HepG2 (cell line): ENCODE measurements at regions not wholly inside any gene's neighbourhood (a gene's known extent, or its start where the extent isn't known, plus 50 kb on each side); places are given as distances from the start of the nearest gene placed in this dataset.

ENCODE experiments used
- ATAC-seq: fragments of 200-7000 bp; cut with Tn5 transposase; 3 replicates; pipeline ENCODE4 v1.9.1; 2020; ENCODE audit warnings: mild to moderate bottlenecking, moderate library complexity
- BruUV-seq: library from RNA; stranded (reverse); fragments of 400-500 nt; replicated peaks from 2 replicates; lab custom pipeline; 2021; lab: Mats Ljungman, UMichigan
- CTCF ChIA-PET: fragments of 300-600 bp; formaldehyde crosslinking; extraction: SDS; loops from one replicate; lab custom pipeline; 2021; ENCODE audit warnings: low total read pairs, inconsistent platforms, low intra/inter-chr PET ratio; lab: Yijun Ruan, JAX
- POLR2A ChIA-PET: fragments of 350-600 bp; sonication (Branson Sonifier 250); formaldehyde crosslinking; loops from one replicate; lab custom pipeline; 2020; ENCODE audit warnings: antibody characterized with exemption, inconsistent platforms; lab: Yijun Ruan, JAX
- DNase-seq: peaks from one replicate; pipeline ENCODE4 v3.0.0-alpha.2; 2015; ENCODE audit warnings: low spot score
- FAIRE-seq: peaks from 3 replicates; lab custom pipeline; 2011; peaks lifted over from hg19 to GRCh38; lab: Jason Lieb, UNC
- H2AFZ ChIP-seq: one replicate; pipeline ENCODE4 v1.6.1; 2011; ENCODE audit warnings: low read length, inconsistent platforms
- H3K27ac ChIP-seq: fragments of 300-600 bp; 3 replicates; pipeline ENCODE4 v1.8.0; 2011; ENCODE audit warnings: mixed run types, mild to moderate bottlenecking, mixed read lengths, low read length, inconsistent platforms; ENCODE audit not compliant: insufficient read depth; ENCODE audit errors: extremely low read length
- H3K27me3 ChIP-seq, 2 experiments: fragments of 200-600 bp in 1 of 2; 2 replicates in 1 of 2; 3 replicates in 1 of 2; pipeline versions ENCODE4 v1.6.0 to v1.8.0; 2011; ENCODE audit warnings: low read length in 2 of 2, mild to moderate bottlenecking in 2 of 2, moderate library complexity in 2 of 2, inconsistent platforms in 1 of 2; ENCODE audit not compliant: insufficient read depth in 2 of 2, control insufficient read depth in 1 of 2
- H3K36me3 ChIP-seq, 2 experiments: fragments of 200-600 bp in 1 of 2; replicated peaks in 1 of 2; 2 replicates in 1 of 2; 3 replicates in 1 of 2; pipeline versions ENCODE4 v1.5.1 to v1.8.0; 2011; ENCODE audit warnings: low read length in 2 of 2, inconsistent platforms in 1 of 2; ENCODE audit not compliant: insufficient read depth in 2 of 2, control insufficient read depth in 1 of 2
- H3K4me1 ChIP-seq: 2 replicates; pipeline ENCODE4 v1.5.1; 2012; ENCODE audit warnings: low read length, inconsistent platforms; ENCODE audit not compliant: insufficient read depth
- H3K4me2 ChIP-seq: 2 replicates; pipeline ENCODE4 v1.6.0; 2011; ENCODE audit warnings: low read depth, low read length, inconsistent platforms
- H3K4me3 ChIP-seq, 3 experiments: fragments of 200-600 bp in 1 of 3; sonication (generic), shearing (Covaris generic) in 1 of 3; replicated peaks in 1 of 3; 2 replicates each; pipeline ENCODE4 v1.5.1; 2011 to 2016; ENCODE audit warnings: low read length in 3 of 3, inconsistent platforms in 2 of 3, low read depth in 2 of 3, mild to moderate bottlenecking in 2 of 3, control low read depth in 1 of 3, mixed read lengths in 1 of 3; ENCODE audit not compliant: insufficient read depth in 1 of 3
- H3K79me2 ChIP-seq: one replicate; pipeline ENCODE4 v1.6.1; 2011; ENCODE audit warnings: low read length, inconsistent platforms; ENCODE audit not compliant: insufficient read depth
- H3K9ac ChIP-seq: 2 replicates; pipeline ENCODE4 v1.6.0; 2011; ENCODE audit warnings: mild to moderate bottlenecking, low read depth, low read length, inconsistent platforms; ENCODE audit not compliant: insufficient read depth
- H3K9me3 ChIP-seq: 2 replicates; pipeline ENCODE4 v1.5.1; 2012; ENCODE audit warnings: mild to moderate bottlenecking, low read length
- H4K20me1 ChIP-seq: 2 replicates; pipeline ENCODE4 v1.6.0; 2011; ENCODE audit warnings: inconsistent platforms, mild to moderate bottlenecking, low read length, moderate library complexity; ENCODE audit not compliant: insufficient read depth
- ATF5 ChIP-seq: sonication (generic); formaldehyde crosslinking; IDR thresholded peaks from 2 replicates; pipeline ENCODE4 v1.4.0; 2020; ENCODE audit warnings: mild to moderate bottlenecking, low read depth, missing genetic modification reagents
- EEA1 ChIP-seq: sonication (generic); formaldehyde crosslinking; IDR thresholded peaks from 2 replicates; pipeline ENCODE4 v1.5.1; 2020; ENCODE audit warnings: mild to moderate bottlenecking, missing genetic modification reagents, borderline replicate concordance
- GATAD1 ChIP-seq: IDR thresholded peaks from 2 replicates; pipeline ENCODE4 v1.6.1; 2016; ENCODE audit warnings: missing genetic modification reagents, missing compliant biosample characterization
- GMEB1 ChIP-seq: sonication (generic); formaldehyde crosslinking; IDR thresholded peaks from 2 replicates; pipeline ENCODE4 v1.5.1; 2020; ENCODE audit warnings: missing genetic modification reagents, mild to moderate bottlenecking, borderline replicate concordance
- RFX3 ChIP-seq: IDR thresholded peaks from 2 replicates; pipeline ENCODE4 v1.6.1; 2016; ENCODE audit warnings: missing biosample characterization, missing genetic modification reagents
- TAF1 ChIP-seq: sonication (generic); formaldehyde crosslinking; IDR thresholded peaks from 2 replicates; pipeline ENCODE4 v1.4.0; 2020; ENCODE audit warnings: missing genetic modification reagents
- TOPORS ChIP-seq: sonication (generic); formaldehyde crosslinking; IDR thresholded peaks from 2 replicates; pipeline ENCODE4 v1.8.0; 2023; ENCODE audit warnings: mild to moderate bottlenecking, missing genetic modification reagents
- ZFP82 ChIP-seq: sonication (generic); formaldehyde crosslinking; IDR thresholded peaks from 2 replicates; pipeline ENCODE4 v1.5.1; 2020; ENCODE audit warnings: mild to moderate bottlenecking, missing genetic modification reagents, borderline replicate concordance
- ZNF597 ChIP-seq: sonication (generic); formaldehyde crosslinking; IDR thresholded peaks from 2 replicates; pipeline ENCODE4 v1.5.0; 2020; ENCODE audit warnings: missing genetic modification reagents
- ZNF710 ChIP-seq: sonication (generic); formaldehyde crosslinking; IDR thresholded peaks from 2 replicates; pipeline ENCODE4 v1.5.0; 2020; ENCODE audit warnings: mild to moderate bottlenecking, missing genetic modification reagents, borderline replicate concordance
- WGBS: methylation state at CpG from one replicate; pipeline ENCODE4 v1.1.6; 2017; ENCODE audit warnings: low lambda C conversion rate; 5-methylcytosine and 5-hydroxymethylcytosine counted together
- in situ Hi-C: cut with HindIII; loops from 2 replicates; pipeline ENCODE4 v1.10.0; 2017; ENCODE audit warnings: low pct_unique_long_range_greater_than_20kb; ENCODE audit not compliant: extremely low pct_ligation_motif_present
- intact Hi-C: fragments of 100-400 bp; cut with micrococcal nuclease; formaldehyde crosslinking; loops from one replicate; pipeline ENCODE4 v1.10.0; 2022; ENCODE audit not compliant: unreplicated experiment

GRCh38 chr19:23523863-23524262 is 128.6 kb upstream of the ZNF91 start:
- no peak for ATAC-seq
- Histone ChIP-seq H3K27me3 (no peaks in the 10 kb centered on the region), H3K4me1 (no peaks in the 10 kb centered on the region), H3K36me3 (no peaks in the 10 kb centered on the region), H4K20me1 (no peaks in the 10 kb centered on the region), H3K27ac (no peak overlapping the region), H3K4me2 (no peak overlapping the region), H3K79me2 (no peaks in the 10 kb centered on the region), H3K9me3 (peaks cover 96% of the 10 kb centered on the region), H2AFZ (no peak overlapping the region), H3K9ac (no peak overlapping the region), H3K4me3 (no peak overlapping the region)
- no peak for DNase-seq
- no TSS peak for BruUV-seq
- in situ Hi-C loops = no loop called here
- TF ChIP-seq EEA1 (CRISPR knock-in tag) (no peak), GATAD1 (no peak)
- TF ChIP-seq, all 625 proteins: peak for 0
- CTCF ChIA-PET = no interaction called here
- intact Hi-C loops = no loop called here
- POLR2A ChIA-PET = no interaction called here
- no peak for FAIRE-seq

GRCh38 chr19:23522431-23522830 is 127.2 kb upstream of the ZNF91 start:
- Histone ChIP-seq H3K4me1 (no peaks in the 10 kb centered on the region), H3K9me3 (peaks cover 96% of the 10 kb centered on the region), H3K27me3 (no peaks in the 10 kb centered on the region), H3K36me3 (no peaks in the 10 kb centered on the region), H3K4me2 (no peak overlapping the region), H3K4me3 (no peak overlapping the region), H3K27ac (no peak overlapping the region), H3K79me2 (no peaks in the 10 kb centered on the region), H2AFZ (no peak overlapping the region), H3K9ac (no peak overlapping the region), H4K20me1 (no peaks in the 10 kb centered on the region)
- ChIA-PET POLR2A (no interaction called here), CTCF (no interaction called here)
- 7% methylated on average over 1 of the region's 1 CpG for WGBS
- in situ Hi-C loops (no loop called here), intact Hi-C loops (no loop called here)
- no peak for DNase-seq
- ATAC-seq = no peak
- BruUV-seq = no TSS peak
- no peak for TF ChIP-seq GATAD1
- TF ChIP-seq GMEB1 (CRISPR knock-in tag) = no peak
- no peak for TF ChIP-seq ZNF597
- TF ChIP-seq TOPORS (CRISPR knock-in tag) = no peak
- no peak for TF ChIP-seq ATF5
- TF ChIP-seq TAF1 (CRISPR knock-in tag) = no peak
- no peak for TF ChIP-seq RFX3 (CRISPR knock-in tag)
- TF ChIP-seq ZNF710 (CRISPR knock-in tag) = no peak
- no peak for TF ChIP-seq ZFP82 (CRISPR knock-in tag)
- no peak for FAIRE-seq
